ENCODE measurements at regions not wholly inside any gene's neighbourhood (a gene's known extent, or its start where the extent isn't known, plus 50 kb on each side); places are given as distances from the start of the nearest gene placed in this dataset.

DNA sequence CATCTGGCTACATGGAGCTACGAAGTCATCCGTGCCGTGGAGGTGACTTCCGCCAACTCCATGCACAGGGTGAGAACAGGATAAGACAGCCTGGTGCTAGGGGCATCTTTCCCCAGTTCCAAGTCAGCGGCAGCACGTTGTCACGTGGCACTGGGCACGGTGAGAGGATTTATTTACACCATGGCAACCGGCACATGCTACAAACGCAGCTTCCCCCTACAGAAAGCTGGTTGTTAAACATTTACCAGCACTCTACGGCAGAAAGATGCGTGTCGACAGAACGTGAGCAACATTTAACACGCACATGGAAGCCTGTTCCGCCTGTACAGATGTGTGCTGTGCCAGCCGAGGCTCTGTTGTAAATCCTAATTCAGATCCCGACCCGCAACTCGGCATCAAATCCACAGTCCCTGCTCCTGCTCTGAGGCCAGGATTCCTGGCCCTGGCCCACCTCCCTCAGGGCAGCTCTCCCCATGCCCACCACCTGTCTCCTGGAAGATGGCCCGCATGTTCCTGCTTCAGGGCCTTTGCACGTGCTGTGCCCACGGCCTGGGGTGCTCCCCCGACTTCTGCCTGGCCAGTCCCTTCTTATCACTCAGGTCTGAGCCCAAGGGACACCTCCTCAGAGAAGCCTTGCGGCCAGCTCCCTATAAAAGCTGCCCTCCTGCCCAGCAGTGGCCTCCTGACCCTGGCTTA is 114.1 kb downstream of the RFLNA start:
- no peak for DNase-seq

DNA sequence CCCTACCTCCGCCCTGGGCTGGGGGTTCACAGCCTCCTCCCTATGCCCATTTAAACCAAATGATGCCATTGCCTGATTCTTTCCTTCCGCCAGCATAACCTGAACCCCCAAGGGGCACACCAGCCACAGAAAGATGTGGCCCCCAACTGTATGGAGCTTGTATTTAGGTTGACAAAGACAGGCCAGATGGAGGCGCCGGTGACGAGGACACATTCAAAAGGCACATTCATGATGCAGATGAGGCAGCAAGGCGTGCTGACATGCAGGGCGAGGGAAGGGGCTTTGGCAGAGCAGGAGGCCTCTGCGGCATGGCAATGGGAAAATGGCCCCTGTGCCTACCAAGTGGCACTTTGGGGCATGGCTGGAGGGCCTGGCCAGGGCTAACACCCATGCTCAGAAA is 112.2 kb downstream of the RFLNA start:
- no peak for DNase-seq

DNA sequence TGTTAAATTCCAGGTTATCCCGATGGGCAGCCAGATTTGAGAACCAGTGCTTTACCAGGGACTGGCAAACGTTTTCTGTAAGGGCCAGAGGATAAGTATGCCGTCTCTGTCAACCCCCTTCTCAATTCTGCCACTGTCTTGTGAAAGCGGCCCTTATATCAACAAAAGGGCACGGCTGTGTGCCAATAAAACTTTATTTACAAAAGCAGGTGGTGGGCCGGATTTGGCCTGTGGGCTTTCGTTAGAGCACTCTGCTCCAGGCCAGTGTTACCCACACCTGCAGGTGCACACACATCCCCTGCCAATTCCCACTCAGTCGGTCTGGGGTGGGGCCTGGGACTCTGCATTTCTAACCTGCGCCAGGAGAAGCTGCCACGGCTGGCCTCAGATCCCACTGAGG is 111.2 kb downstream of the RFLNA start:
- no peak for DNase-seq

DNA sequence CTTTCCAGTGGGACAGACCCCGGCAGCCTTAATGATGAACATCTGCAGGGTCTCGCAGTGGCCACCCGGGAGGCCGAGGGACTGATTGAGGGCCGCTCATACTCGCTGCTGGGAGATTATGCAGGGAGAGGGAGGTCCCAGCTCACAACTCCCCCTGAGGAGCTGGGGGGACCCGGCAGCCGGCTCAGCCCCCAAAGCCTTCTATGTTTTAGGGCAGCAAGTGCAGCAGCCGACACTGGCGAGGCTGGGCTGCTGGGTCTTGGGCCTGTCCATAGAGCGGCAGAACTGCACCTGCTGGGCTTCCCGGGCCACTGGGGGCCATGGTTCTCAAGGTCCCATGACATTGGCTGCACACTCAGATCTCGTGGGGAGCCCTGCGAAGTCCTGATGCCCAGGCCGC is 110.7 kb downstream of the RFLNA start:
- DNase-seq, result no peak

DNA sequence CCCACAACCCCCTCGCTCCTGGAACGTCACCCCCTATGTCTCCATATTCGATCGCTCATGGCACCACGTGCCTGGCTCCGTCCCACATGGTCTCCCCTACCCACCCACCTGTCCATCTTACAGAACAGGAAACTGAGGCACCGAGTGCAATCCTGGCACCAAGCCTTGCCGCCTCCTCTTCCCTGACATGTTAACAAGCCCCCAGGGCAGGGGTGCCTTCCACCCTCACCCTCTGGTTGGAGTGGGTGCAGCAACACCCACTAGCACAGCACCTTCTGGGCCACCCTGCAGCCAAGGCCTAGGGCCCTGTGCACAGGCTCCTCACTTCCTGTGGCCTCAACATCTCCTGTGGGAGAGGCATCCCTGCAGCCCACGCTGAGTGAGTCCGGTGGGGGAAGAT is 110.3 kb downstream of the RFLNA start:
- DNase-seq, result no peak

DNA sequence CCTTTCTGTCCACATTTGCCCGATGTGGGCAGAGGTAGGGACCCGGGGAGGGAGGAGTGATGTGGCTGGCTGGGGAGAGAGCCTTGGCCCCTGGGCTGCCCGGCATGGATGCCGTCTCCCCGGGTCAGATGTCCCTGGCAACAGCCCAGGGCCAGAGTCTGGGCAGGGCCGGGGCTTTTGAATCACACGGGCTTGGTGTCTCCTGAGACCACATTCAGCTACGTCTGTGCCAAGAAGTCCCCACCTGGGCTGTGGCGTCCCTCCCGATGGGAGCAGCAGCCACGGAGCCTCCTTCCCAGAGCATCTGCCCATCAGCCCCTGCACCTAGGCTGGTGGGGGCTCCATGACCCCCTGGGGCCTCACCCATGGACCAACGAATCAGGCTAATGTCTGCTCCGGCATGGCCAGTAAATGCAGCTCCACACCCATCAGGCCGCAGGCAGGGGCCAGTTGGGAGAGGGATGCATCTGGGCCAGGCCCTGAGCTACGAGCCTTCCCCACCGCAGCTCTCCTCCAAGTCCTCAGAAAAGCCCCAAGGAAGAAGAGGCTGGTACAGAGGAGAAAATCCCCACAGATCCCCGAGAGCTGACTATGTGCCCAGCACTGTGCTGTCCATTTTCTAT is 109.4 kb downstream of the RFLNA start:
- no peak for DNase-seq

DNA sequence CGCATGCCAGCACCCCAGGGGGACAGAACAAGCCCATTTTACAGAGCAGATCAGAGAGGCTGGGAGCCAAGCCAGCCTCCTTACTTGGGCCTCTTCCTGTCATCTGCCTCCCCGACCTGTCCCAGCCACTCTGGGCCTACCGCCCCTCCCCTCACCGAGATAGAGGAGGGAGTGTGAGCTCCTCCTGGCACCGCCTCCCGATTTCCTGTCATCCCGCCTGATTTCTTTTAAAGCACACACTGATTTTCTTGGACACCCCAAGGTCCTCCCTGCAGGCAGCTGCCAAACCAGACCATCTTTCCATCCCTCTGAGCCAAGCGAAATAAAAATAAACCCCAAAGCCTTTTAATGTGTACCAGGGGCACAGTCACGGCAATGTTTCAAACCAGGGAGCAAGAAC is 108.4 kb downstream of the RFLNA start:
- no peak for DNase-seq

DNA sequence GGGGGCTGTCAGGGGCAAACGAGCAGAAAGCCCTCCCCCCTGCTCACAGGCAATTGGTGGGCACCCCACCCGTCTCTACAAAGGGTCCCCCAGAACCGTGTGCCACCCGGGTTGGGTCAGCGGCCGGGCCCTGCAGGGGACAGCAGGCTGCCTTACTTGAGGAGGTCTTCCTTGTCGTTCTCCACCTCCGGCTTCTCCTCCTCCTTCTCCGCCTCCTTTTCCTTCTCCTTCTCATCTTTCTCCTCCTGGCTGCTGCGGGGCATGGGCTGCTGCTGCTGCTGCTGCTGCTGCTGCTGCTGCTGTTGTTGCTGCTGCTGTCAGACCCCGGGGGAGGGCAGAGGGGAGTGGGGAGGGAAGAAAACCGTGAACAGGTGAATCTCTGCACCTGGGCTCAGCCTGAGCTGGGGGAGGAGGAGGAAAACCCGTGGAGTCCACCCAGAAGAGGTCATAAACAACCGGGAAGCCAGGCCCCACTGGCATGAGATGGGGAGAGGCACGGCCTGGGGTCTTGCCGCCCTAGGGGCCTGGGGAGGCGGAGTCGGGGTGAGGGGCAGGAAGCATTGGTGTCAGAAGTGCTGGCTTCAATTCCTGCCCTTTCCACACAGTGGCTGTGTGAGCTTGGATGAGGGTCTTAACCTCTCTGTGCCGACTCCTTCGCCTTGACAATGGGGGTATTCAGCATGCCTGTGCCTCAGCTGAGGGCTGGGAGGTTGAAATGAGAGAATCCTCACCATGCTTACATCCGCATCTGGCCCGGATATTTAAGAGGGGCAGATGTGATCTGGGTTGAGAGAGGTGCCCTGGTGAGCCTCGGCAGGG is 107.6 kb downstream of the RFLNA start:
- no peak for DNase-seq

DNA sequence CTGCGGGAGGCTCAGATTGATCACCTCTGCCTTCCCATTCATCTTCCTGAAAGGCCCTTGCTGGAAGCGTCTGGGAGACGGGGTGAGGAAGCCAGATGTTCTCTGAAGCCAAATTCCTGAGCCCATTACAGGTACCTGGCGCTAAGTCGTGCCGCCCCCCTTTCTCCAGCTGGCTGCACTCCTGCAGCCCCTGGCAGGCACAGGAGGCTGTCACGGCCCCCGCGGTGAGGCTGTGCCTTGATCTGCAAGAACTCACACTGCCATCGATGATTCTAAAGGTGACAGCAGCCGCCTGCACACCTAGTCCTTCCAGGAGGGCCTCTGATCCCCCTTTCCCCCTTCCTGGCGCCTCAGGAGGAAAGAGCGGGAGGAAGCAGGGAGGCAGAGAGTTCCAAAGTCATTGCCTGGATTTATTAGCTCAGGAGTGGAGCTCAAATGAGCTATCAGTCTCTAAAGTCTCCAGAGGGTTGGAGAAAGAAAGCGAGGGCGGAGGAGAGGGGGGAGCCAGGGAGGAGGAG is 106.9 kb downstream of the RFLNA start:
- no peak for DNase-seq

DNA sequence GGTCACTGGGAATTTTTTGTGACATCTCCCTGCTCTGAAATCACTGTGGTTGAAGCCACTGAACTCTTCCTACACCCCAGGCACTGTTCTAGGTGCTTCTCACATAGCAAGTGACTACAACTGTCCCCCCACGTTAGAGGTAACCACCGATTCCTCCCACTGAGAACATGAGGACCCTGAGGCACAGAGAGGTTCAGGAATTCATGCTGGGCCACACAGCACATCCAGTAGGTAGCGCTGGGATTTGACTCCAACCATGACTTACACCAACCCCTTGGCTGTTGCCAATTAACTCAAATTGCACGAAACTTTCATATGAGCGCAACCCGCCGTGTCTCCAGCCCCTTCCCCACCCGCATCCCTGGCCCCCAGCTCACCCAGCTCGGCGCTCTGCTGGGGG is 105.2 kb downstream of the RFLNA start:
- DNase-seq, result no peak

DNA sequence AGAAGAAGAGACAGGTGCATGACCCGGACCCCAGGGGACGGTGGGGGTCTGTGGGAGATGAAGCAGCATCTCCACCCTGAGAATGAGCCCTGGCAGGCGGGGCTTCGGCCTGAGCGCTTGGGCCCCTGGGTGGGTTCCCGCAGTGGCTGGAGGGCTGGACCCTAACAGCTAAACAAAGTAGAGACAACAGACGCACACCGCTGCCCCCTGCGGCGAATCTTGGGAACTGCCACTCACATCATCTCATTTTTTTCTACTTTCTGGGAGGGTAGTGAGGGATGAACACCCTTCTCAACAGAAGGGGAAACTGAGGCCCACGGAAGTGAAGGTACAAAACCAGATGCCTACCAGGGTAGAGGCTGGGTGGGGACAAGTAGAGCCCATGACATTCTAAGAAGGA is 104.7 kb downstream of the RFLNA start:
- DNase-seq, result no peak

DNA sequence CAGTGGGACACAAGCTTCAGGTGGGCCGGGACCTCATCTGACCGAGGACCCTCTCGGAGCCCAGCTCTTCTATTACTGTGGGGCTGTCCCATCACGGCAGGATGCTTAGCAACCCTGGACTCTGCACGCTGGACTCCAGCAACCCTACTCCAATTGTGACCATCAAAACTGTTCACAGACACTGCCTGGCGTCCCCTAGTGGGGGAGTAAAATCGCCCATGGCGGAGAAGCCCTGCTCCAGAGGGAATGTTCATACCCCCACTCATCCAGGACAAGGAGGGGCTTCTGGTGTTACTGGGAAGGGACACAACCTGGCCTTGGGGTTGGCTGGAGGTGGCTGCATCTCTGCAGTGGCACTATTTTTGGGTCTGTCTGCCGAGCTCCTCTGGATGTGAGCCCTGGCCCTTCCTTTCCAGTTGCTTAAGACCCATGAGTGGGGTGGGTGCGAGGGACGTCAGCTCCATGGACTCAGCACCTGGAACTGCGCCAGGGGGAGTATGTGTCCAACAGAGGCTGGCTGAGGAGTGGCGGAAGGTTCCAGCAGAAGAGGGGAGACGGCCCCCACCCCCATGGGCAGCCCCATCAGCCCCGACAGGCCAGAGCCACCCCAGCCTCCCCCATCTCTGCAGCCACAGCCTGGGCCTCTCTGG is 103.8 kb downstream of the RFLNA start:
- no peak for DNase-seq

DNA sequence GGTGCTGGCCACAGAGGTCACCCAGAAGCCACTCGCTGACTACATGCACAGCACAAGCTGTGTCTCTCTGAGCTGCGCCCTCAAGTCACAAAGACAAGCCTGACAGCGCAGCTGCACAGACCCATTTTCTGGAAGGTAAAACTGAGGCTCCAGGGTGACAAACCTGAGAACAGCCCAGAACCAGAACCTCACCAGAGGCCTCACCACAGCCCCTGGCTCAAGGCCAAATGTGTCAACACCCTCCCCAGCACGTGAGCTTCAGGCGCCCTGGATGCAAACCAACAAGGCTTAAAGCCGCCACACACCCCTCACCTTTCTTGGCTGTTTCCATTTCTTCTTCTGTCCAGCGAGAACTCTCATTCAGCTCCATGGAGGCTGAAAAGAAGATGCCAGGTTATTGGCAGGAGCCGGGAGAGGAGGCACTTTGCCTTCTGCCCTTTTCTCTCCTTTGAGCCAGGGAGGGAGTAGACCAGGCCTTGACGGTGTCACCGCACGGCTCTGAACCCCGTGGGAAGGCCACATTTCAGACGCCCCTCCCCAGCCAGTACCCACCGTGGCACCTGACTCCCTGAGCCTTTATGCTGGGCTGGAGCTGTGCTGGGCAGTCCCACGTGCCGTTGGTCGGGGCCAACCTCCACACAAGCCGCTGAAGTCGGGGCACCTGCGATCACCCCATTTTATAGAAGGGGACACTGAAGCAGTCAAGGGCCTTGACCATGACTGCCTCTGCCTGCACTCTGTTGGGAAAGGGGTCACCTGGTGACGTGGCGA is 103.1 kb downstream of the RFLNA start:
- DNase-seq, result no peak

DNA sequence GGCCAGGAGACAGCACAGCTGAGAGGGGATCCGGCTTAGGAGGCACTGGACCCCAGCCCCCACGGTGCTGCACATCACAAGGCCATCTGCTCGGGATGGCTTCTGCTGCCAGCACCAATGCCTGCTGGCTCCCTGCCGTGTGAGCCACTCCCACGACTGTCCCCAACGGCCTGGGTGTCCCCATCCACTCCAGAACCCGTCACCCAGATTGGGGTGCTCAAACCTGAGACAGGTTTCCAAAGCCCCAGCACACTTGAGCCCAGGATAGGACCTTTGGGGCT is 102.4 kb downstream of the RFLNA start:
- DNase-seq, result no peak

DNA sequence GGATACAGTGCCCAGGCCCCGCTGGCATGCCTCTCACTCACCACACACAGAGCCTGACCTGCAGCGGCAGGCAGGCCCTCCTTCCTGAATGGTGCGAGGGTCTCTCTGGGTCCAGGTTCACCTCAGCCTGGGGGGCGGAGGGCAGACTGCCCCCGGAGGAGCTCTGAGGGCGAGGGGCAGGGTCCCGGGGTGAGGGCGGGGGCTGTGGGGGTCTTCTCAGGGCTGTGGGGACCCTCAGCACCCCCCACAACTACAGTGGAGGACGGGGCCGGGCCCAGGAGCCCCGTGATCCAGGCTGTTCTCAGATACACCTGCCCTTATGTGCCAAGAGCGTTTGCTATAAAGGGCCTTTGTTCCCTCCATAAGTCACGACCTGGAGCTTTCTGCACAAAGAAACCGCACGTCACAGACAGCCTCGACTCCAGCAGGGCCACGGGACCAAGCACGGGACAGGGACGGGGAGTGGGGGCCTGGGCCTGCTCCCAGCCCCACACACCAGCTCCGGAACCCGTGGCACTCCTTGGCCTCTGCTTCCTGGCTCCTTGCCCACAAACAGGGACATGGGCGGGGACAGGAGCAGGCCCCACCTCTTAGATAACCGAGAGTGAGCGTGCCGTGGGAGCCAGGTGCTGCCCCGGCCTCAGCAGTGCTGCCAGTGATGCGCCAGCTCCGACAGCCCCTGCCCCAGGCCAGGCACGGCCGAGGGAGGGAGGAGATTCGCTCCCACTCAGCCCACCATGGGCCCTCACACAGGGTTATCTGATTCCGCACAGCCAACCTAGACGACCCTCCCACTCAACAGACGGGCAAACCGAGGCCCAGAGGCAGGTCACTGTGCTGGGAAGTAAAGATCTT is 101.9 kb downstream of the RFLNA start:
- DNase-seq, result no peak

DNA sequence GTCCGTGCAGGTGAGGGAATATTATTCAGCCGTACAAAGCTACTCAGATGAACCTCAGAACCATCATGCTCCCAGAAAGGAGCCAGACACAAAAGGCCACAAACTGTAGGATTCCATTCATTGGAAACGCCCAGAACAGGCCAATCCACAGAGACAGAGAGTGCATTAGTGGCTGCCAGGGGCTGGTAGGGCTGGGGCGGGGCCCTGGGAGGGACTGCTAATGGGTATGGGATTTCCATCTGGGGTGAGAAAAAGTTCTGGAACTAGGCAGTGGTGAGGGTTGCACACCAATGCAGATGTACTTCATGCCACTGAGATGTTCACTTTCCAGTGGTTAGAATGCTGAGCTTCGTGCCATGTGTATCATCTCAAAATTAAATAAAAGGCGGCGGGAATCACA is 101.1 kb downstream of the RFLNA start:
- no peak for DNase-seq

DNA sequence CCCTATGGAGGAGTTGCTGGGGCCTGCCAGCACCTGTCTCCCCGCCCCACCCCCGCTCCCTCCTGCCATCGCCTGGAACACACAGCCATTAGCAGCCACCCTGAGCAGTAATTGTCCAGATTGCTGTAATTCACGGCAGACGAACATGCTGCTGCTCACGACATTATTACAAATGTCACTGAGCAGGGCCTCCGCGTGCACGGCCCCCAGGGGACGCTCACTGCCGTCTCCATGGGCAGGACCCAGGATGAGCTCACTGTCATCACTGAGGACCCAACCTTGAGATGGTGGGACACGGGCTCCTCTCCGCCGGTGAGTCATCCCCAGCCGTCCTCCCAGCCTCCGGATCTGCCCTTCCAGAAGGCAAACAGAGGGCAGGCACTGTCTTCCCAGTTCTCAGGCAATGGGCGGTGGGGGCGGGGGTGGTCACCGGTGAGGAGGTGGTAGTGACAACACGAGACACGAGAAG is 100.4 kb downstream of the RFLNA start:
- no peak for DNase-seq

DNA sequence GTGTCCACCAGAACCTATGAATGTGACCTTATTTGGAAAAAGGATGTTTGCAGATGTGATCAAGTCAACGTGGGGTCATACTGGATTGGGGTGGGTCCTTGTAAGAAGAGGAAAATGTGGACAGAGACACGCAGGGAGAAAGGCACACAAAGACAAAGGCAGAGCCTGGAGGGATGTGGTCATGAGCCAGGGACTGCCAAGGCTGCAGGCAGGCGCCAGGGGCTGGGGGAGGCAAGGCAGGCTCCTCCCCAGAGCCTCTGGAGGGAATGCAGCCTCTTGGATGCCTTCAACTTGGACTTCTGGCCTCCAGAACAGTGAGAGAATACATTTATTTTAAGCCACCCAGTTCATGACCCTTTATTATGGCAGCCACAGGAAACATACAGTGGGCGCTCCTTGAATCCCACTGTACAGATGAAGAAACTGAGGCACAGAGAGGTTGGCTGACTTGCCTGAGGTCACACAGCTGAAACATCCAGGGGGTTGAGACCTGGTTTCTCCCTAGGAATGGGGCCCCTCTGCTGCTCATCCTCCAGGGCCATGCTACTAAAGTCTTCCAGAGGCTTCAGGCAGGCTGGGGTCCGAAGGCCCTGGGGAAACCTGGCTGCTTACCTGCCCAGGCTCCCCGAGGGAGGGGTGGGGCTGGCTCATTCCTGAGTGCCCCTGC is 99.7 kb downstream of the RFLNA start:
- no peak for DNase-seq

DNA sequence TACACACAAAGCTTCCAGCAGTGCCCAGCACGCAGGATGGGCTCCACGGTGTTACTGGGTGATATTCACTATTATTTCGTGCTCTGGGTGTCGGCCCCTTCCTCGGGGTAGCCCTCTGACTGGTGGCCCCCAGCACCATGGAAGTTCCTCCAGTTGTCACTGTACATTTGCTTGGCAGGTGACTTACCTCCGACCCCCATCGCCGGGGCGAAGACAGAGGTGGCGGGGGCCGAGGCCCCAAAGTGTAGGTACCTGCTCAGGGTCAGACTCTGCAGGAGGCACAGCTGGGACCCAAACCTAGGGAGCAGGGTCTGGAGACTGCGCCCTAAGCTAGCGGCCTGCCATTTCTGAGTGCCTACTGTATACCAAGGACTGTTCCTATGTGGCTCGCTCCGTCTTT is 98.9 kb downstream of the RFLNA start:
- DNase-seq, result no peak

DNA sequence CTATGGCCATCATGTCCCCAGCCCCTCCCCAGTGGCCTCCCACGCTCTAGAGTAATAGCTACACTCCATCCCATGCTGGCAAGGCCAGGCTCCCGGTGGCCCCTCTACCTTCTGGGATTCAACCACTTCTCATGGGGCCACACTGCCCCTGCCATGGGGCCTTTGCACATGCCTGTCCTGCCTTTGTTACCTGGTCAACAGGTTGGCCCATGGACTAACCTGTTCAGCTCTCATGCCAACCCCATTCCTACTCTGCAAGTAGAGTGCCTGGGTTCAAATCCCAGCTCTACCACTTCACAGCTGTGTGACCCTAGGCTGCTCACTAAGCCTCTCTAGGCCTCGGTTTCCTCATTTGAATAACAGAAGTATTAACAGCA is 98.5 kb downstream of the RFLNA start:
- no peak for DNase-seq

DNA sequence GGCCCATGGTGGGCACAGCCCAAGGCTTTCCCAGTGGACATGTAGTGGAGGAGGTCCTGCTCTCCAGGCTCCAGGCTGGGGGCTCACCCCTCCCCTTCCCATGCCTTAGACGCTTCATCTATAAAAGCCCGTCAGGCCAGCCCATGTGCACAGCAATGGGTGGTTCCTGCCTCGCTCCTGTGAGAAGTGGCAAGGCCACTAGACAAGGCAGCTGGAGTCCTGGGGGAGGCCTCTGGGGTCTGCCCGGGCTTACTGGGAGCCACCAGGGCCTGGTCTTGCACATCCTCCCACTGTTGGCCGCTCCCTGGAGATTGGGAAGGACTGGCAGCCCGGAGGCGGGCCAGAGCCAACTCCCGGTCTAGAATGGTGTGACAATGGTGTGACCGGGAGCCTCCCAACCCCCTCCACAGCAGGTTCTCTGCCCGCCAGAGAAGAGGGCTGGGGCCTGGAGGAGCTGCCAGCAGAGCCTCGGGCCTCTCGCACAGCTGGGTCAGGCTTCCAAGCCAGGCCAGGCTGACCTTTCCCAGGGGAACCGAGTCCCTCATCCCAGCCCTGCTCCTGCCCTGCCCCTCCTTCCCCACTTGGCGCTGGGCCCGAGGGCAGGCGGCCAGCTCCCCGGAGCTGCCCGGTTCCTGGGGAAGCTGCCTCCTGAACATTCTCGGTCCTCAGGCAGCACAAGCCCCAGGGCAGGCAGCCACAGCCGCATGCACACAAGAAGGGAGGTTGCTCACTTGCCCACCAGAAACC is 97.9 kb downstream of the RFLNA start:
- DNase-seq, result no peak
